ENCODE measurements at regions not wholly inside any gene's neighbourhood (a gene's known extent, or its start where the extent isn't known, plus 50 kb on each side); places are given as distances from the start of the nearest gene placed in this dataset.
A peak's percentile ranks its signal among the peaks of the same experiment; 100 is the strongest.

- H3K4me3 ChIP-seq (ENCODE audit: low read depth, low read length) = no peak overlapping the region
- H3K27ac ChIP-seq = no peak overlapping the region
- H3K9me3 ChIP-seq (ENCODE audit: severe bottlenecking) = no peaks in the 10 kb centered on the region
- H3K36me3 ChIP-seq = no peaks in the 10 kb centered on the region
- no peaks in the 10 kb centered on the region for H3K27me3 ChIP-seq (ENCODE audit: insufficient read depth, low read depth, severe bottlenecking)
- DNase-seq = no peak
- TF ChIP-seq CTCF (IDR thresholded peaks at IDR 0.05; ENCODE audit: low read depth, low read length) = no peak
Observed at GRCh38 chr5:110031402-110032140, 341.8 kb downstream of the MAN2A1 start.

- DNase-seq = peak; percentile 14
- no peak overlapping the region for H3K4me3 ChIP-seq (ENCODE audit: low read depth, low read length)
- H3K36me3 ChIP-seq = 0 out of 2 replicates have a peak, but pooled peaks cover 2% of the 10 kb centered on the region
- no peaks in the 10 kb centered on the region for H3K9me3 ChIP-seq (ENCODE audit: severe bottlenecking)
- H3K27ac ChIP-seq = no peak overlapping the region
- H3K27me3 ChIP-seq (ENCODE audit: insufficient read depth, low read depth, severe bottlenecking) = no peaks in the 10 kb centered on the region
- TF ChIP-seq CTCF (IDR thresholded peaks at IDR 0.05; ENCODE audit: low read depth, low read length) = no peak
Observed at GRCh38 chr5:110032376-110032775, 342.6 kb downstream of the MAN2A1 start.

GRCh38 chr5:110034056-110034600 lies 344.4 kb downstream of the MAN2A1 start:
- Histone ChIP-seq H3K27ac (no peak overlapping the region), H3K27me3 (ENCODE audit: insufficient read depth, low read depth, severe bottlenecking) (no peaks in the 10 kb centered on the region), H3K4me3 (ENCODE audit: low read depth, low read length) (no peak overlapping the region), H3K9me3 (ENCODE audit: severe bottlenecking) (no peaks in the 10 kb centered on the region), H3K36me3 (0 out of 2 replicates have a peak, but pooled peaks cover 3% of the 10 kb centered on the region)
- no peak for DNase-seq
- no peak for TF ChIP-seq CTCF (IDR thresholded peaks at IDR 0.05; ENCODE audit: low read depth, low read length)

- Histone ChIP-seq H3K4me3 (ENCODE audit: low read depth, low read length) (no peak overlapping the region), H3K27ac (no peak overlapping the region), H3K36me3 (0 out of 2 replicates have a peak, but pooled peaks cover 3% of the 10 kb centered on the region), H3K27me3 (ENCODE audit: insufficient read depth, low read depth, severe bottlenecking) (no peaks in the 10 kb centered on the region), H3K9me3 (ENCODE audit: severe bottlenecking) (no peaks in the 10 kb centered on the region)
- DNase-seq = no peak
- TF ChIP-seq CTCF (IDR thresholded peaks at IDR 0.05; ENCODE audit: low read depth, low read length) = no peak
Observed at GRCh38 chr5:110038297-110038997, 348.7 kb downstream of the MAN2A1 start.

- Histone ChIP-seq H3K36me3 (0 out of 2 replicates have a peak, but pooled peaks cover 3% of the 10 kb centered on the region), H3K4me3 (ENCODE audit: low read depth, low read length) (no peak overlapping the region), H3K9me3 (ENCODE audit: severe bottlenecking) (no peaks in the 10 kb centered on the region), H3K27ac (no peak overlapping the region), H3K27me3 (ENCODE audit: insufficient read depth, low read depth, severe bottlenecking) (no peaks in the 10 kb centered on the region)
- TF ChIP-seq CTCF (IDR thresholded peaks at IDR 0.05; ENCODE audit: low read depth, low read length) = peak; percentile 15; the same call in 1 of the 2 replicates
- DNase-seq = no peak
Observed at GRCh38 chr5:110040178-110040577, 350.5 kb downstream of the MAN2A1 start.
